Neural cell (in vitro differentiated cells): ENCODE measurements at regions not wholly inside any gene's neighbourhood (a gene's known extent, or its start where the extent isn't known, plus 50 kb on each side); places are given as distances from the start of the nearest gene placed in this dataset.

Source experiments
- CTCF ChIP-seq: fragments of 450-650 bp; IDR thresholded peaks from 2 replicates; pipeline ENCODE4 v1.5.1; 2014; ENCODE audit warnings: antibody characterized with exemption, mild to moderate bottlenecking, moderate library complexity; ENCODE audit not compliant: poor library complexity, severe bottlenecking
- EP300 ChIP-seq: fragments of 450-650 bp; conservative IDR thresholded peaks from 2 replicates; pipeline ENCODE4 v1.6.1; 2014; ENCODE audit warnings: antibody characterized with exemption, mild to moderate bottlenecking, moderate library complexity; ENCODE audit not compliant: poor library complexity, severe bottlenecking
- EZH2 ChIP-seq: fragments of 200-600, 300-800 bp; shearing (Covaris generic), sonication (generic); IDR thresholded peaks from 2 replicates; pipeline ENCODE4 v1.6.1; 2014; ENCODE audit warnings: antibody characterized with exemption, low read length, borderline replicate concordance, mild to moderate bottlenecking; ENCODE audit not compliant: insufficient read depth, poor library complexity, severe bottlenecking
- MXI1 ChIP-seq: fragments of 450-650 bp; conservative IDR thresholded peaks from 2 replicates; pipeline ENCODE4 v1.6.1; 2014; ENCODE audit warnings: antibody characterized with exemption, mild to moderate bottlenecking; ENCODE audit not compliant: poor library complexity, severe bottlenecking
- POLR2AphosphoS5 ChIP-seq: IDR thresholded peaks from 2 replicates; pipeline ENCODE4 v1.6.1; 2012
- RAD21 ChIP-seq: fragments of 450-650 bp; conservative IDR thresholded peaks from 2 replicates; pipeline ENCODE4 v1.6.1; 2014; ENCODE audit warnings: antibody characterized with exemption, mild to moderate bottlenecking, moderate library complexity
- SMC3 ChIP-seq: fragments of 450-650 bp; conservative IDR thresholded peaks from 2 replicates; pipeline ENCODE4 v1.6.1; 2014; ENCODE audit warnings: antibody characterized with exemption, mild to moderate bottlenecking, moderate library complexity; ENCODE audit not compliant: poor library complexity
- TAF1 ChIP-seq: IDR thresholded peaks from 2 replicates; pipeline ENCODE4 v1.6.1; 2012; ENCODE audit warnings: low read depth
- TF ChIP-seq, protein P1 (sequence below): IDR thresholded peaks from 2 replicates; pipeline ENCODE4 v1.6.1; 2012; ENCODE audit warnings: borderline replicate concordance

DNA sequence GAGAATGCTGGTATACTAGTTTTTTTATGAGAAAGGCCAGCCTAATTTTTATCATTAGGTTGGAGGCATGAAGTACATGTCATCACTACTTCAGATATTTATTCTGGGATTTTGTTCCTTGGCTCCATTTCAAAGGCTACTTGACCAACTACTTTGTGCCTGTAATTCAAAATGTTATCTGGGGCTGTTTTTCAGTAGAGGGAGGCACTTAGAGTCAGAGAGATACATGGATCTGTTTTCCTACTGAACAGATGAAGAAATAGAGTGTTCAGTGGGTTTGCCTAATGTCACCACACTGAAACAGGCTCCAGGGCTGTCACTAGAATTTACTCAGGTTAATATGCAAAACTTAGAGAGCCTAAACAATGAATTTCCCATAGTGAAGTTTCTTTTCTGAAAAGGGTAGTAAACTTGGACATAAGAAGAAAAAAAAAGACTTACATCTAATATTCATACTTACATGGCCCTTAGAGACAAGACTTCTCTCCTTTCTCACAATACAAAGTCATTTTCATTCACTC, 127.3 kb upstream of the ITGB1 start:
- no peak for TF ChIP-seq RAD21
- no peak for TF ChIP-seq CTCF
- no peak for TF ChIP-seq EZH2
- TF ChIP-seq, protein P1, sequence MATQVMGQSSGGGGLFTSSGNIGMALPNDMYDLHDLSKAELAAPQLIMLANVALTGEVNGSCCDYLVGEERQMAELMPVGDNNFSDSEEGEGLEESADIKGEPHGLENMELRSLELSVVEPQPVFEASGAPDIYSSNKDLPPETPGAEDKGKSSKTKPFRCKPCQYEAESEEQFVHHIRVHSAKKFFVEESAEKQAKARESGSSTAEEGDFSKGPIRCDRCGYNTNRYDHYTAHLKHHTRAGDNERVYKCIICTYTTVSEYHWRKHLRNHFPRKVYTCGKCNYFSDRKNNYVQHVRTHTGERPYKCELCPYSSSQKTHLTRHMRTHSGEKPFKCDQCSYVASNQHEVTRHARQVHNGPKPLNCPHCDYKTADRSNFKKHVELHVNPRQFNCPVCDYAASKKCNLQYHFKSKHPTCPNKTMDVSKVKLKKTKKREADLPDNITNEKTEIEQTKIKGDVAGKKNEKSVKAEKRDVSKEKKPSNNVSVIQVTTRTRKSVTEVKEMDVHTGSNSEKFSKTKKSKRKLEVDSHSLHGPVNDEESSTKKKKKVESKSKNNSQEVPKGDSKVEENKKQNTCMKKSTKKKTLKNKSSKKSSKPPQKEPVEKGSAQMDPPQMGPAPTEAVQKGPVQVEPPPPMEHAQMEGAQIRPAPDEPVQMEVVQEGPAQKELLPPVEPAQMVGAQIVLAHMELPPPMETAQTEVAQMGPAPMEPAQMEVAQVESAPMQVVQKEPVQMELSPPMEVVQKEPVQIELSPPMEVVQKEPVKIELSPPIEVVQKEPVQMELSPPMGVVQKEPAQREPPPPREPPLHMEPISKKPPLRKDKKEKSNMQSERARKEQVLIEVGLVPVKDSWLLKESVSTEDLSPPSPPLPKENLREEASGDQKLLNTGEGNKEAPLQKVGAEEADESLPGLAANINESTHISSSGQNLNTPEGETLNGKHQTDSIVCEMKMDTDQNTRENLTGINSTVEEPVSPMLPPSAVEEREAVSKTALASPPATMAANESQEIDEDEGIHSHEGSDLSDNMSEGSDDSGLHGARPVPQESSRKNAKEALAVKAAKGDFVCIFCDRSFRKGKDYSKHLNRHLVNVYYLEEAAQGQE: no peak
- TF ChIP-seq POLR2AphosphoS5: no peak
- TF ChIP-seq EP300: no peak
- no peak for TF ChIP-seq MXI1
- no peak for TF ChIP-seq TAF1
- TF ChIP-seq SMC3: no peak
